Adipocyte (in vitro differentiated cells): ENCODE measurements at regions not wholly inside any gene's neighbourhood (a gene's known extent, or its start where the extent isn't known, plus 50 kb on each side); places are given as distances from the start of the nearest gene placed in this dataset.

ENCODE experiments used
- DNase-seq: peaks from one replicate; pipeline ENCODE4 v3.0.0-alpha.2; 2015; ENCODE audit warnings: low read depth
- H3K27me3 ChIP-seq: replicated peaks from 2 replicates; pipeline ENCODE4 v1.7.0; 2013; ENCODE audit warnings: mild to moderate bottlenecking, low read length, moderate library complexity; ENCODE audit not compliant: control insufficient read depth, insufficient read depth
- H3K36me3 ChIP-seq: 2 replicates; pipeline ENCODE4 v1.7.0; 2013; ENCODE audit warnings: low read length, mild to moderate bottlenecking, moderate library complexity; ENCODE audit not compliant: control insufficient read depth, insufficient read depth, severe bottlenecking
- H3K4me1 ChIP-seq: 2 replicates; pipeline ENCODE4 v1.7.0; 2013; ENCODE audit warnings: mild to moderate bottlenecking, low read length, moderate library complexity; ENCODE audit not compliant: control insufficient read depth, insufficient read depth
- H3K4me3 ChIP-seq: 2 replicates; pipeline ENCODE4 v1.7.0; 2013; ENCODE audit warnings: mild to moderate bottlenecking, low read length, moderate library complexity
- H3K9ac ChIP-seq: 2 replicates; pipeline ENCODE4 v1.7.0; 2013; ENCODE audit warnings: mild to moderate bottlenecking, low read length, moderate library complexity
- H3K9me3 ChIP-seq: 2 replicates; pipeline ENCODE4 v1.7.0; 2013; ENCODE audit warnings: mild to moderate bottlenecking, low read length, moderate library complexity; ENCODE audit not compliant: control insufficient read depth

- no peak for DNase-seq
- Histone ChIP-seq H3K27me3 (peaks cover 4% of the 10 kb centered on the region), H3K9me3 (no peaks in the 10 kb centered on the region), H3K4me1 (no peaks in the 10 kb centered on the region), H3K9ac (no peak overlapping the region), H3K4me3 (no peak overlapping the region), H3K36me3 (no peaks in the 10 kb centered on the region)
Measured at GRCh38 chr10:128471151-128471550, 344.9 kb upstream of the MKI67 start.

DNA sequence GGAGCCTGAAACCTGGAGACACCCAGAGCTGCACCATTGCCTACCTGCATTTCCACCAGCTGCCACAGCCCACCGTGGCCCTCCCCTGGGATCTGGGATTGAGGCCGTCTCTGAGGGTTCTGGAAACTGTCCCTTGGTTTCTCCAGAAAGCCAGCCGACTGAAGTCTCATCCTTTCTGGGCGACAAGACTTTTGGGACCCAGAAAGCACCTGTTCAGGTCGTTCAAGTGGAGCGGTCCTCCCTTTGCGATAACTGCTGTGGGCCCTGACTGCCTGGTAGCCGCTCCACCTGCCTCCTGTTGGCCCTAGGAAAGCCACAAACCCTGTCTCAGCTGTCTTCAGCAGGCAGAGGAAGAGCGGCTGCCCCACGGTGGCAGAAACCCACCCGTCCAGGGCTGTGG is 346.0 kb upstream of the MKI67 start:
- no peaks in the 10 kb centered on the region for H3K36me3 ChIP-seq
- H3K27me3 ChIP-seq, result peaks cover 4% of the 10 kb centered on the region
- H3K9me3 ChIP-seq, result no peaks in the 10 kb centered on the region
- H3K4me1 ChIP-seq, result no peaks in the 10 kb centered on the region
- no peak overlapping the region for H3K9ac ChIP-seq
- no peak for DNase-seq
- H3K4me3 ChIP-seq, result no peak overlapping the region

DNA sequence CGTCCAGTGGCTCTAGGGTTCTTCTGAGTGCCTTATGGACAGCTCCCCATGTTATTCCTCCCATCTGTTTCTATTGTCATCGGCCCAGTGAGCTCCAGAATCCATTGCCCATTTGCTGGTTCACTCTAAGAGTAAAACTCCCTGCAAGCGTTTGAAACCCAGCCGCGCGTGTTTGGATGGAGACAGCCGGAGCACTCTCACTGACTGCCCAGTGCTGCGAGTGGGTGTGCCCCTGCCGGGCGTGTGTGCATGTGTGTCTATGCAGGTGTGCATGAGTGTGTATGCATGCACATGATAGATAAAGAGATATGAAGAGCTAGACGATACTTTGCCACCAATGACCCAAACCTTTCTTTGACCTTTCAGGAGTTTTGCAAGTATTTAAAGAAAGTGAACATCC is 347.2 kb upstream of the MKI67 start:
- no peak overlapping the region for H3K4me3 ChIP-seq
- no peaks in the 10 kb centered on the region for H3K9me3 ChIP-seq
- H3K4me1 ChIP-seq, result no peaks in the 10 kb centered on the region
- H3K27me3 ChIP-seq, result peaks cover 4% of the 10 kb centered on the region
- H3K9ac ChIP-seq, result no peak overlapping the region
- no peak for DNase-seq
- no peaks in the 10 kb centered on the region for H3K36me3 ChIP-seq

- H3K4me3 ChIP-seq, result no peak overlapping the region
- H3K9ac ChIP-seq, result no peak overlapping the region
- no peaks in the 10 kb centered on the region for H3K9me3 ChIP-seq
- DNase-seq, result no peak
- H3K27me3 ChIP-seq, result peaks cover 4% of the 10 kb centered on the region
- no peaks in the 10 kb centered on the region for H3K4me1 ChIP-seq
- no peaks in the 10 kb centered on the region for H3K36me3 ChIP-seq
Measured at GRCh38 chr10:128473911-128474310, 347.7 kb upstream of the MKI67 start.

DNA sequence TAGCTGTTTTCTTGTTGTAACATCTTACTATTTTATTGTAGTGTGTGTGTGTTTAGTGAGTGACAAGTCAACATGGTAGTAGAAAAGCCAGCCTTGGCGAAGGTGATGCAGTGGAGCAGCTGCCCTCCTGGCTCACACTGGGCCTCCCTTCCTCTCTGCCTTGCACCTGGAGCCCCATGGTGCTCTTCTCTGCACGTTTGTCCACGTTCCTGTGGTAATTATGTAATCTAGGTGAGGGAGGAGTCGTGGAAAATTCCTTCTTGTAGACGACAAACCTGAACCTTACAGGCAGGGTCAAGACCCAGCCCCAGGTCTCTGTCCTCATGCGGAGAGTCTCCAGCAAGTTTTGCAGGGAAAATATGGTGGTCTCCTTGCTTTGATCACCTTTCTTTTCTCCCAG is 348.3 kb upstream of the MKI67 start:
- Histone ChIP-seq H3K4me1 (no peaks in the 10 kb centered on the region), H3K36me3 (no peaks in the 10 kb centered on the region), H3K4me3 (no peak overlapping the region), H3K27me3 (peaks cover 4% of the 10 kb centered on the region), H3K9ac (no peak overlapping the region), H3K9me3 (no peaks in the 10 kb centered on the region)
- DNase-seq, result no peak

DNA sequence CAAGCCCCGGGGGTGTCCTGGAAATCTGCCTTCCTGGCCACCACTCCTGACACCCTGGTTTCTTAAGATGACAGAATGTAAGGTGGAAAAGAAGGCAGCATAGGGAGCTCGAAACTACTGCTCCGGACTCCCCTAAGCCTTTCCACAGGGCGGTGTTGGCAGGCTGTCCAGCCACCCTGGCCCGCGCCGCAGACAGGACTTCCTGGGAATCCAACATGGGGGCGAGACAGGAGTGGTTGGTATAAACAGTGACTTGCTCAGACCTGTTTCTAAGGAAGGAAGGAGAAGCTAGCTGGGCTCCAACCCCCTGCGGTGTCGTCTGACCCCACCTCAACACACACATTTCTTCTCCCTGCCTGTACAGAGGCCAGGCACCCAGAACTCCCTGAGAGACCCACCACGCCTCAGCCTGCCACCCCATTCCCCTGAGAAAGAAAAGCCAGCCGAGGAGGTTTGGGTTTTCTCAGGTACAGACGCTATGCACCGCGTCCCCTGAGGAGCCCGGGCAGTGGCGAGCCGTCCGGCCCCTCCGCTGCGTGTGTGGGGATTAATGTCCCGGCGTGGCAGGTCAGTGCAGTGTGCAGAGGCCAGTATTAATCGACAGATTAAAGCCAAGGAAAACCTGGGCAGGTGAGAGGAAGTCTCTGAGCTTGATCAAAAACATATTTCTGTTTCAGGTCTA is 349.6 kb upstream of the MKI67 start:
- no peaks in the 10 kb centered on the region for H3K4me1 ChIP-seq
- peaks cover 4% of the 10 kb centered on the region for H3K27me3 ChIP-seq
- no peak overlapping the region for H3K4me3 ChIP-seq
- H3K9ac ChIP-seq, result no peak overlapping the region
- no peak for DNase-seq
- H3K9me3 ChIP-seq, result no peaks in the 10 kb centered on the region
- no peaks in the 10 kb centered on the region for H3K36me3 ChIP-seq

- Histone ChIP-seq H3K36me3 (no peaks in the 10 kb centered on the region), H3K9me3 (no peaks in the 10 kb centered on the region), H3K4me3 (no peak overlapping the region), H3K4me1 (no peaks in the 10 kb centered on the region), H3K27me3 (peaks cover 4% of the 10 kb centered on the region), H3K9ac (no peak overlapping the region)
- no peak for DNase-seq
Measured at GRCh38 chr10:128476368-128476725, 350.1 kb upstream of the MKI67 start.

DNA sequence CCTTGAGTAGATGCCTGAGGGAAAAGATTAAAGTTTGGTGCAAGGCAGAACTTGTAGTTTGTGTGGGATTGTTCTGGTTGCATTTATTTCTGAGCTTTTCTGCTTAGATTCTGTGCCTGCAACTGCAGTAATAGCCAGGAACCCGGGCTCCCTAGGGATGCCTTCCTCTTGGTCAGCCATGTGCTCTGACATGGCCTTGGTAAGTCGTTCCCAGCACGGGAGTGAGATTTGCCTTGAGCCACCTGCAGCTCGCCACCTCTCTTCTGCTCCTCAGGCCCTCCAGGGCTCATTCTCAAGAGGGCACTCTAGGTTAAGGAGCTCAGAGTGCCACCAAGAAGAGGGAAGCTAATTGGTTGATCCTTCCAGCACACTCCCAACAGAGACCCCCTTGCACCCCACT is 350.6 kb upstream of the MKI67 start:
- peaks cover 4% of the 10 kb centered on the region for H3K27me3 ChIP-seq

DNA sequence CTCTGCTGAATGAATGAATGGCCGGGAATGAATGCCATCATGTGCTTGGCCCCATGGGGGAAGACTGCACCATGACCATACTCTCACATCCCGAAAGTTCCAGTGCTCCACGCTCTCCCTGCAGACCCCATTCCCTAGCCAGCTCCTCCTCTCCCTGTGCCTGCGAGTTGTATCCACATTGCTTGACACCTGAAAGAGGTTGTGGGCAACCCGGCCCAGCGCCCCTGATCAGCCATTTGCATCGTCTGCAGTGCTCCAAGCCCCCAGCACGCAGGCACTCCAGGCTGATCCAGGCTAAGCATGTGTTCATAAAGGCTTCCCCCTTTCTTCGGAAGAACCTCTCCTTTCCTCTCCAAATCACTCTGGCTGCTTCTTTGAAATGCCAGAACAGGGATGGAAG is 354.4 kb upstream of the MKI67 start:
- no peak overlapping the region for H3K9ac ChIP-seq

More for the DNA sequence above, 350.6 kb upstream of the MKI67 start:
- no peaks in the 10 kb centered on the region for H3K9me3 ChIP-seq
- H3K4me1 ChIP-seq, result no peaks in the 10 kb centered on the region
- no peak overlapping the region for H3K4me3 ChIP-seq
- H3K9ac ChIP-seq, result no peak overlapping the region
- no peak for DNase-seq
- no peaks in the 10 kb centered on the region for H3K36me3 ChIP-seq

DNA sequence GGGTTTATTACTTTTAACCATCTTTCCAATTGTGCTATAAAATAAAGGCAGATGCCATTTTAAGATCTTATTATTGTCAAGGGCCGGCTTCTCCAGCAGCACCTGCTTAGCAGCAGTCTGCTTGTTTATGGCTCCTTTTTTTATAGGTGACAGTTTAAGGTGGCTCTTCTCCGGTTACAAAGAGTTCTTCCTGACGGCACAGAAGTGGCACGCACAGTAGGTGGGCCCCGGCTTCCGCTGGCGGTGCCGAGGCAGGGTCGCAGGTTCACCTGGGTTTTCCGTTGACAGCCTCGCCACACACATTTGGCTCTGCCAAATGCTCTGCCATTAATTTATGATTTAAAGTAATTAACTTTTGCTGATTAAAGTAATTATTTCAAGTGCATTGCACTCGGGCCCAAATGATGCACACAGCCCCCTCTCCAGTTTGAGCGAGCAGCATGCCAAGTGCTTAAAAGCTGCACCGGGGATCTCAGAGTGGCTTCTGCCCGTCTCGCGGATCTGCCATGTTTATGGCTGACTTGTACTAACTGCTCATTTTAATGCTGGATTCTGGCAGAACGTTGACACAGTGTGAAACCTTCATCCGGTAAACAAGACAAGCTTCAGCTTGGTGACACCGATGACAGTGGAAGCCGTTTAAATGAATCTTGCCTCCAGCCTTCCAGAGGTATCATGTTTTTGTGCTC is 355.1 kb upstream of the MKI67 start:
- no peaks in the 10 kb centered on the region for H3K4me1 ChIP-seq
- H3K36me3 ChIP-seq, result no peaks in the 10 kb centered on the region
- no peak overlapping the region for H3K9ac ChIP-seq
- no peaks in the 10 kb centered on the region for H3K9me3 ChIP-seq
- DNase-seq, result no peak
- H3K4me3 ChIP-seq, result no peak overlapping the region
- H3K27me3 ChIP-seq, result no peaks in the 10 kb centered on the region

More for the DNA sequence above, 354.4 kb upstream of the MKI67 start:
- Histone ChIP-seq H3K27me3 (no peaks in the 10 kb centered on the region), H3K9me3 (no peaks in the 10 kb centered on the region), H3K4me1 (no peaks in the 10 kb centered on the region), H3K36me3 (no peaks in the 10 kb centered on the region), H3K4me3 (no peak overlapping the region)
- DNase-seq, result no peak

DNA sequence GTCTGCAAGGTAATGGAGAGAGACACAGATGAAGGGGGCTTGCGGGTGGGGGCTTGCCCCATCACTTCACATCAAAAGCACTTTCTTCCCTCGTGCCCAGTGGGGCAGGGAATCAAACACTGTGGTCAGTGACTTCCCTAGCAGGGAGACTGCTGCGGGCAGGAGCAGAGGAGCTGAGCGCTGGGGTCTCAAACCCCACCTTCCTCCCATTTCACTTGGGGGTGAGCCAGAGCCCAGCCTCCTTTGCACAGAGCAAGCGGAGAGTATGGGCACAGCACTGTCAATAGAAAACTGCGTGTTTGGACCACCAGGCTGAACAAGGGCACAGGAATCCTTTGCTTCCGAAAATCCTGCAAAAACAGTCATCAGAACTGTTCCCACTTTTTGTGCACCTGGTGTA is 355.8 kb upstream of the MKI67 start:
- no peak overlapping the region for H3K4me3 ChIP-seq
- no peaks in the 10 kb centered on the region for H3K4me1 ChIP-seq
- H3K9me3 ChIP-seq, result no peaks in the 10 kb centered on the region
- H3K9ac ChIP-seq, result no peak overlapping the region
- H3K27me3 ChIP-seq, result no peaks in the 10 kb centered on the region
- no peaks in the 10 kb centered on the region for H3K36me3 ChIP-seq
- no peak for DNase-seq

DNA sequence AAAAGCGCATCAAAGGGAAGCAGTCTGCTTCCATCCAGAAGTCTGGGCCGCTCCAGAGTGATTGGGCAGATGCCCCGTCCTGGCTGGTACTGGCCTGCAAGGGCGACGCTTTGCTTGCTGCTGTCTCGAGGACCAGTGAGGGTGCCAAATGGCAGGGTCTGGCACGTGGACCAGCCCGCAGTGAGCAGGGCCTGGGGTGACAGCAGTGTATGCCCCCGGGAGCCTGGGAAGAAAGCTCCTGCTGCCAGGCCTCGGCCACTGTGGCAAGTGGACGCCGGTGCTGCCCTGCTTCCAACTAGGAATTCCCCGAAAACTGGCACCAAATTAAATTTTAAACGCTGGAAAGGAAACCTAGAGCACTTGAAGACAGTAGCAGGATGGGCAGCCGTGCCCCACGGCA is 357.0 kb upstream of the MKI67 start:
- no peaks in the 10 kb centered on the region for H3K27me3 ChIP-seq
- DNase-seq, result no peak
- H3K9ac ChIP-seq, result no peak overlapping the region
- H3K4me3 ChIP-seq, result no peak overlapping the region
- H3K4me1 ChIP-seq, result no peaks in the 10 kb centered on the region
- H3K36me3 ChIP-seq, result no peaks in the 10 kb centered on the region
- no peaks in the 10 kb centered on the region for H3K9me3 ChIP-seq
